ENCODE measurements at regions not wholly inside any gene's neighbourhood (a gene's known extent, or its start where the extent isn't known, plus 50 kb on each side); places are given as distances from the start of the nearest gene placed in this dataset.

DNA sequence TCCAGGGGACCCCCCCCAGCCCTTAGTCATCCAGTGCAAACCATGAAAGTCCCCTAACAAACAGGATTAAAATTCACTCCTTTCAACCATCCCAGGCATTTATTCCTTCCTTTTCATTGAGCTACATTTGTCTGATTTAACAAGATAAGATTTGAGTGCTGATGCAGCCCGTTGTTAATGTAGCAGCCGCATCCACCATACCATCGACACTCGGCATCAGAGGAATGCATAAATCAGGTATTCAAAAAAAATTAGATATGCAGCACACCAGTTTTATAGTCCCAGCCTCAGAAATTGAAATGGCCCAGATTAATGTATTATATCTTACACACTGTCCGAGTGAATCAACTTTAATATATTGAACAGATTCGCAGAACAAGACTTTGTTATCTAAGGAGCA is 676.5 kb upstream of the FANCL start:
- no peak for DNase-seq

- DNase-seq: peak; percentile 51
Observed at GRCh38 chr2:58916063-58916462, 674.9 kb upstream of the FANCL start.

DNA sequence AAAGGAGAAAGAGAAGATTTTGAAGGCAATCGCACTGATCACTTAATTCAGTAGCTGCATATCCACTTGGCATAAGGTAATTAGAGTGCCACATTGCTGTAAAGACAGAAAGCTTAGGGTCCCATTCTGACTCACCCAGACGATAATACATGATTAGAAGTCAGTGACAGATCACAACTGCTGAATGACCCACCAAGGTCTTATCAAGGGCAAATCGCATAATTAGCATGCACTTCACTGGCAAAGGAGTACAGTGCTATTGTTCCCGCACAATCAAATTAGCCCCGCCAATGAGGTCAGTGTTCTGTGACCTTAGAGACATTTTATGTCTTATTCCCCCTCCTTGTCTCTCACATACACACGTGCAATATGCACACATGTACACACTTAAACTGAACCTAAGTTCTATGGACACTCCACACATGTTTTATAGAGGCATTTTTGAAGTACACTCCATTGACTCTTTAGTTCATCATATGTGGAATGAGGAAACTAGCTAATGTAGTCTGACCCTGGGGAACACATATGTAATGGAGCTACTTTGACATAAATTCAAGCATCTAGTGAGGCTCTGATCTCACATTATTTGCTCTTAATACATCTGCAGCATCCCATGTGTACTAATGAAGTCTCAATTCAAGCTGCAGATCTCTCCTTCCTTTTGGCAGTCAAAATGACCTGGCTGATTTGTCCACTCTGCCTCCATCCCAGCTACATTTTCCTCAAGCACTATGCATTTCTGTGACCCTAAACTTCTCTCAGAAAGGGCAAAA is 673.8 kb upstream of the FANCL start:
- DNase-seq: no peak

- DNase-seq: no peak
Observed at GRCh38 chr2:58913082-58913726, 672.1 kb upstream of the FANCL start.

DNA sequence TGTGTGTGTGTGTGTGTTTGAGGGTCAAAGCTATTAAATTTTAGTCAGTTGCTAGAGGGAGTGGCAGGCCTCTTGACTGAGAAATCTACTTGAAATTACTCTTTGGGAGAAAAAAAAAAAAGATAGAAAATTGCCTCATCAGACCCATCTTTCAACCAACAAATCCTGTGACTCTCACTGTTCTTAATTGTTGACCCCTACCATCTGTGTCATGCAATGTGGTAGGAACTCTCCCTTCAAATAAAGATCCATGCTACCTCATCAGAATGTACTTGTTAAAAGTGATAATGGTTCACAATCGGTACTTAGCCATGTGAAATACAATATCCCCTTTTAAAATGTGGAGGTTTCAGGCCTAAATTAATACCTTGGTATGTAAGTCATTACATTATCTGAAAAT is 670.8 kb upstream of the FANCL start:
- no peak for DNase-seq

- no peak for DNase-seq
Observed at GRCh38 chr2:58908501-58909154, 667.5 kb upstream of the FANCL start.

DNA sequence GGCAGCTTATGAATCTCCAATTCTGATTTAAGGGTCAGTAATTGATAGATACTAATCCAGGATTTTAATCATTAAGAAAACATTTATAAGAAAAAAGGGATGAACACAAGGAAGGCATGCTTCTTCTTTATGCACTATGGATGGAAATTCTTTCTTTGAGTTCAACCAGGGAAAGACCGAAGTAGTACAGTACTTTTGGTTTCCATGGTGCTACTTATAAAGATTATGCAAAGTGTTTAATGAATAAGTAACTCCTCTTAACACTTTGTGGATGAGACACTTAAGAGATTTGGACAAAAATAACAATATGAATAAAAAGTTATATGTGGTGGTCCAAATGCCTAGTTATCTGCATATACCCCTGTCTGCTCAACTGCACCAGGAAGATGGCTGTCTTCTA is 666.5 kb upstream of the FANCL start:
- DNase-seq: no peak

DNA sequence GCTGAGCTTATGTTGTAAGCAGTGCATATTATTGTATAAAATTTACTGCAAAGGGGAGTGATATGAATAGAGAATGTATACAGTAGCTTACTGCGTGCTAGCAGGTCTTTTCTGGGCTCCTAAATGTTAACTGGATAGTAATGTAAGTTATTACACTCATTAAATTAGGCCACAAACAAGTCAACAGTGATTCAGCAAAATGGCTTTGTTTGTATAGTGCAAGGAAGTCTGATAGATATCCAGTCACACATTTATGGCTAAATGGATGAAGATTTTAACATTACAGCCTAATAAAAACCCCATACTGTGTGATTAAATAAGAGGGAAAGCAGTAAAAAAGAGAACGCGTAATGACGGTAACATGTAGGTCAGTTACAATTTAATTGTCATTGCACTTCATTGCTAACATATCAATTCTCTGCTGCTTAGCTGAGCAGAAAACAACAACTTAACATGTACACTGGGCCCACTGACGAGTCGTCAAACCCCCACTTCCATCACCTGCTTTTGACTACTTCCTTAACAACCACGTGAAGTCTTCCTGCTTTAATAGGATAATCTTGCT is 665.0 kb upstream of the FANCL start:
- no peak for DNase-seq

DNA sequence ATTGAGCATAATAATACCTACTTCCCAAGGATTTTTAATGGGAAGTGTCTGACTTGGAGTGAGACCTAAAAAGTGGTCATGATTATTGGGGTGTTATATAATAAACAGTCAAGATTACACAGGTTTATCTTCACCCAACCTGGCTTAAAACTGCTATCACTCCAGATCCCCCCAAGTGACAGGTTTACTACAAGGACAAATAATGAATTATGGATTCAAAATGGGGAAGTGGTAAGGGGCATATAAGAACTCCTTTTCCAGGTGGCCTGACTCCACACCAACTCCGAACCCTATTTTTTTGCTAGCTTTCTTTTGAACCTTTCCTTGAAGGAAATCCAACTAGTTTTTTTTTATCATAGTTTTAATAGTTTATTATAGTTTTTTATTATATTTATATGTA is 663.0 kb upstream of the FANCL start:
- no peak for DNase-seq

- no peak for DNase-seq
Observed at GRCh38 chr2:58903427-58903826, 662.3 kb upstream of the FANCL start.

DNA sequence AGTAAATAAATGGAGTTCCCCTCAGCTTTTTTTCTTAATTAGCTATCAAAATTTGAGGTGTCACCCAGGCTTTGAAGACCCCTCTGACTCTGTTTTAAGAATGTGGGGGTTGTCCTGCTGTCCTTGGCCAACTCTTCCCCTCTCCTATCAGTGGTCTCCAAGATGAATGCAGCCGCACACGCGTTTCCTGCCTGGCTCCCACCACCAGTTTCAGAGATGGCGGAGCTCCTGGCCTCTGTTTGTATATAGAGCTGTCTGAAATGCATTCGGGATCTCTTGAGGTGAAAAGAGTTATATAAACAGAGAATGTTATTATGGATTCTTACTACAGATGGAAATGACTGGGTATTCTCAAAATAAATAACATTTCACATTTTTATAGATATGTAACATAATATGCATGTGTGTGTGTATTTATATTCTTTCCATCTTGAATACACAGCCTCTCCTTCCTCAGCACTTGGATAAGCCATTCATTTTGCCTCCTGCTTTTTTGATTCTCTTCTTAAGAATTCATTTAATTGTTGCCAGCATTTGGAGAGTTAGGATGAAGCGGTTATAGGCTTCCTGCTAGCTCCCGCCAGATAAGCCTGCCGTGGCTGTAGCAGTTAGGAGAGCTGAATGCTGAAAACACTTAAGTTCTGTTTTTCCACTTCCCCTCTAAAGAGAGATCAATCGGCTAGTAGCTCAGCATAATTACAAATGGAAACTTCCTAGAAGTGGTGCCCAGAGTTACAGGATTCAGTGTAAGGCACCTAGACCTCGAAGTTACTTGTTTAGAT is 659.3 kb upstream of the FANCL start:
- no peak for DNase-seq

GRCh38 chr2:58899692-58900091 is 658.6 kb upstream of the FANCL start:
- DNase-seq: no peak

- peak; percentile 64 for DNase-seq
Observed at GRCh38 chr2:58896638-58897037, 655.5 kb upstream of the FANCL start.

DNA sequence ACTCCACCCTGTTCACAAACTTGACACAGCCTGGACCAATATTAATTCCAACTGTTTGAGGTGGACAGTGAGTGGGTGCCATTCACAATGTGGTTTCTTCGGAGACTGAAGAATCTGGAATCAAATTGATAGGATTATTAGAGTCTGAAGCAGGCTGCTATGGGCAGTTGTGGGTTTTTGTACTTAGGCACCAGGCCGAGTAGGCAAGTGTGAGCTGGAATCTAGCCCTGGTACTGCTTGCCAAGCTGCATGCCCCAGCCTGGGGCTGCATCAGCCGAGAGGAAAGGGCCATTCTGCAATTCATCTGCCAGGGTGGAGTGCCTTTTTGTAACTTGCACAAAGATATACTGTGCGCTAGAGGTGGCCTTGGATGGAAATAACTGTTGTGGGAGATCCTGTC is 654.7 kb upstream of the FANCL start:
- no peak for DNase-seq

DNA sequence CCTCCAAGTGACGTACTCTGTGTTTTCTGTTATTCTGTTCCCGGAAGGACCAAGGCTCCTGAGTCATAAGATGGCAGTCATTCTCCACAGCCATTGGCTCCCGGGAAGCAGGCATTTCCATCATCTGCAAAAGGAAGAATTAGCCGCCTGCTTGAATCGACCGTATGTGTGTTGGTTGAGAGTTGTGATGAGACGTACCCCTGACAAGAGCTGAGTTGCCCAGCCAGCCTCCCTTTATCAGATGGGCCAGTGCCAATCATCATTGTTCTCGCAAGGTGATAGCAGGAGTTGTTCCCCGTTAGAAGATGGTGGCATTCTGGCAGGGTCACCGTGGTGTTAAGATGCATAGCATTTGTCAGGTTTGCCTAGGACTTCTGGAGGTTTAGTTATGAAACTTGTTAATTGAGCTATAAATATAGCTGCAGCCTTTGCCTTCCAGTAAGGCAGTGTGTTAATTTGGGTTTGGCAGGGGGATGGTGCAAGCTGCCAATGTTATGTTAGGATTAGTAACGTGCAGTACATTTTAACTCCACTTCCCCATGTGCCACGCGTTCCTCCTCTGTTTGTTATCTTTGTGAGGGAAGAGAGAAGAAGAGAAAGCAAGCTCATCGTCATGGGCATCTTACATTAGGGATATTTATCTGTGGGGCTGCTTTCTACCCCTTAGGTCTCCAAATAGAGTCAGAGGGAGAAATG is 652.7 kb upstream of the FANCL start:
- DNase-seq: no peak

DNA sequence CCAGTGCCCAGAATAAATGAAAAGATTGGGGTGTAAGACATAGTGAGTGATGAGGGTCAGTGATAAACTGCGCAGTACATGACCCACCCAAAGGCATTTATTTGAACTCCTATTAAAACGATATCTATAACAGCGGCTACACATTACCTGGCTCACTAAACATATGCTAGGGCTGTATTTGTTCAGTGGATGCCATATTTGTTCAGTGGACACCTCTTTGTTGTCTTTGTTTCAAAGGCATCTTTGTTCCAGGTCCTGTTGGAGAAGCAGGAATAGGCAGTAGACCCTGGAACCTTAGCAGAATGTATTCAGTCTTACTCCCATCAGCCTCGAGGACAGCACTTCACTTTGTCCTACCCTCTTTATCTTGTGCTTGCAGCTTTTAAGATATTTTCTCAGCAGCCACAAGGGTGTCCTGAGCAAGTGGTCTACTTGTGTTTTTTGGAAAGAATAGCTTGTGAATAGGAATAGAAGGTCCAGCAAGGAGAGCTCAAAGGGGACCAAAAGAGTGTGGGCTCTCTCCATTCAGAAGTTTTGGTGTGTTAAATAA is 650.8 kb upstream of the FANCL start:
- no peak for DNase-seq

- no peak for DNase-seq
Observed at GRCh38 chr2:58890865-58891525, 649.9 kb upstream of the FANCL start.

- no peak for DNase-seq
Observed at GRCh38 chr2:58886009-58886408, 644.9 kb upstream of the FANCL start.

DNA sequence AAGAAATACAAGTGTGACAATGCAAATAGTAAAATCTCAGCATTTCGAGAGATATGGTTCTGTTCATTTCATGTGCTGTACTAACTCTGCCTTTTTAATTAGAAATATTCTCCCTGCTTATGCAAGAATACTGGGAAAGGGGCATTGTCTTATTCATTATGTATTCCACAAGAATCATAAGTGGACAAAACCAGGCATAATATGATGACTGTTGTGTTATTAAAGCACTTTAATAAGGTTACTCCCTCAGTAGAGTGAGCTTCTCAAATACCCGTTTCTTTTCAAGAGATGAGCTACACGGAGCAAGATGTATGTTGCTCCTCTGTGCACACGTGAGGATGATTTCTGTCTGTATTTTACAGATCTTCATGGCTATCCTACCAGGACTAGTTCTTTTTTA is 638.7 kb upstream of the FANCL start:
- DNase-seq: no peak

GRCh38 chr2:58878778-58879177 is 637.7 kb upstream of the FANCL start:
- DNase-seq: no peak

DNA sequence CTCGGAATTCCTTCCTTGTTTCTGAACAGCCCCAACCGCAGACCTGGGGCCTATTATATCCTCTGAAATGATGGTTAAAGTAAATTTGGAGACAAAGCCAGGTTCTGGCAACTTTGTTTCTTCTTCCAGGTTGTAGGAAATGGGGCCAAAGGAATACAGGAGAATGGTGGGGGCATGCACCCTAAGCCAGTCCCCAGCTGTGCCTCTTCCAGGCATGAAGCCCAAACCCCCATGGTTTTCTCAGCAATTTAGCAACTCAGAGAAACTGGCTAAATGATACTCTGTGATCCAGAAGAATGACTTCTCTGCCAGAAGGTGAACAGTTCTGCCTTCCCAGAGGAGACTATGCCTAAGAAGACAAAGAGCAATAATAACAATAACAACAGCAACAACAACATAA is 635.0 kb upstream of the FANCL start:
- DNase-seq: peak; percentile 61

DNA sequence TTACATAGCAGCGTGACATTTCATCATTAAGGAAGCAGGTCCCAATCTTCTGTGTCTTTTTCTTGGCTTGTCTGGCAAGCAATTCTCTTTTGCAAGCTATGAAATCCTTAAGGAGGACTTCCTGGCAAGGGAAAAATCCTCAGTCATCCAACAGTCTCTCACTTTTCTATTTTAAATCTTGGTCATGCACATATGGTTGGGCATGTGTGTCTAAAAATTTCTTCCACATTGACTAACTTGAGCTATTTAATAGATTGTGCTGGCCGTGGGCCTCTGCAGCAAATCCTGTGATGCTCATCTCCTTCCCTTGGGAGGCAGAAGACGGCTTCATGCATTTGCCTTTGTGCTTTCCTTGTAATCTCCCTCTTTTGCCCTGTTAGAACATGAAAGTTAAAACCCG is 634.3 kb upstream of the FANCL start:
- DNase-seq: no peak
